Prostate gland (tissue), 2 donors: ENCODE measurements at regions not wholly inside any gene's neighbourhood (a gene's known extent, or its start where the extent isn't known, plus 50 kb on each side); places are given as distances from the start of the nearest gene placed in this dataset.

Source experiments
- CTCF ChIP-seq, 4 experiments: fragments of 200-600 bp in 2 of 4; fragments of 450-650 bp in 2 of 4; sonication (generic) in 2 of 4; IDR thresholded peaks; 1 replicate in 3 of 4; 2 replicates in 1 of 4; pipeline ENCODE4 v1.5.1; 2016 to 2019; ENCODE audit warnings: antibody characterized with exemption in 4 of 4, mild to moderate bottlenecking in 2 of 4, moderate library complexity in 2 of 4
- POLR2A ChIP-seq: fragments of 450-650 bp; IDR thresholded peaks from one replicate; pipeline ENCODE4 v1.6.1; 2016; ENCODE audit warnings: antibody characterized with exemption, mild to moderate bottlenecking

- TF ChIP-seq POLR2A (no peak), CTCF (IDR thresholded peaks at IDR 0.05) (no peak)
Observed at GRCh38 chr4:96523611-96524010, 683.7 kb downstream of the PDHA2 start.
